ACHN (cell line): ENCODE measurements at regions not wholly inside any gene's neighbourhood (a gene's known extent, or its start where the extent isn't known, plus 50 kb on each side); places are given as distances from the start of the nearest gene placed in this dataset.
"Not testable (repeated sequence)": the region's sequence is repeated elsewhere in the genome, so short reads cannot be mapped to it uniquely, and the experiment has no call there.

Source experiments
- DNase-seq: peaks from one replicate; pipeline ENCODE4 v3.0.0-alpha.2; 2015
- in situ Hi-C: cut with HindIII; loops from 2 replicates; pipeline ENCODE4 v1.10.0; 2017; ENCODE audit warnings: low sequenced_read_pairs, low pct_ligation_motif_present, low pct_unique_long_range_greater_than_20kb

- DNase-seq, in situ Hi-C loops: not testable (repeated sequence)
Observed at GRCh38 chr4:28857028-28857427, 1863.1 kb upstream of the PCDH7 start.

DNA sequence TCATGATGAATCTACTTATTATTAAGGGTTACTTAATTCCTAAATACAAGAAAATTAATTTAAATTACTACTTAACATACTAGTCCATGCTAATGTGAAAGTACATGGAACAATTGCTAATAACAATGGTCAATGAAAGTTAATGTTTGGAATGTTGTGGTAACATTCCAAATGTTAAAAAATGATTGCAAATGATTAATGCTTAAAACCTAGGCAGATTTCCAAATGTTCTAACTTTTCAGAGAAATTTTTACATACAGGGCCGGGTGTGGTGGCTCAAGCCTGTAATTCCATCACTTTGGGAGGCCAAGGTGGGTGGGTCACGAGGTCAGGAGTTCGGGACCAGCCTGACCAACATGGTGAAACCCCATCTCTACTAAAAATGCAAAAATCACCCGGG lies 1851.3 kb upstream of the PCDH7 start:
- DNase-seq: no peak
- in situ Hi-C loops: no loop called here

- DNase-seq: no peak
- in situ Hi-C loops: no loop called here
Observed at GRCh38 chr4:28879178-28879577, 1841.0 kb upstream of the PCDH7 start.

- in situ Hi-C loops: no loop called here
- DNase-seq: no peak
Observed at GRCh38 chr4:28879900-28880299, 1840.3 kb upstream of the PCDH7 start.

DNA sequence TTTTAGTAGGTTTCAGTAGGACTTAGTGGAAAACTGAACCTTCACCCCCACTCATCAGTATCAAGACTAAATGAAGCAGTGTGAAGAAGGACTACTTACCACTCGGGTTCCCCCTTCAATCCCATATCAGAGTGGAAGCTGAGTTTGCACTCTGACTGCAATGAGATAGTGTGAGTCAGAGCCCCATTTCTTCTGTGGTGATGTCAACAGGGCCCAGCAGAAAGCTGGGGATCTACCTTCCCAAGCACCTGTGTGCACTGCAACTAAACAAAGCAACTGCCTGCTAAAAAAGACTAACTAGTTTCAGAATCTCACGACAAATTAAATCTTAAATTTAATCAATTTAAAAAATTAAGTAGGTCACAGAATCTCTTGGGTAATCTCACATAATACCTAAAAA lies 1837.0 kb upstream of the PCDH7 start:
- no peak for DNase-seq
- in situ Hi-C loops: no loop called here

DNA sequence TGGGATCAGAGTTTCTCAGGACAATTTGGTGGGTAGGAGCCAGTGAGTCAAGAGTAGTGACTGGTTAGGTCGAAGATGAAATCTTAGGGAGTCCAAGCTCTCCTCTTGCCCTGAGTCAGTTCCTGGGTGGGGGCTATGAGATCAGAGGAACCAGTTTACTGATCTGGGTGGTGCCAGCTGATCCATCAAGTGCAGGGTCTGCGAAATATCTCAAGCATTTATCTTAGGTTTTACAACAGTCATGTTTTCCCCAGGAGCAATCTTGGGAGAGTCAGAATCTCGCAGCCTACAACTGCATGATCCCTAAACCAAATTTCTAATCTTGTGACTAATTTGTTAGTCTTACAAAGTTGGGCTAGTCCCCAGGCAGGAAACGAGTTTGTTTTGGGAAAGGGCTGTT lies 1833.2 kb upstream of the PCDH7 start:
- in situ Hi-C loops: no loop called here

GRCh38 chr4:28890949-28891775 lies 1829.0 kb upstream of the PCDH7 start:
- DNase-seq: no peak
- in situ Hi-C loops: no loop called here

More for the DNA sequence above, 1833.2 kb upstream of the PCDH7 start:
- DNase-seq: no peak

GRCh38 chr4:28913466-28913865 lies 1806.7 kb upstream of the PCDH7 start:
- in situ Hi-C loops: no loop called here
- DNase-seq: no peak

DNA sequence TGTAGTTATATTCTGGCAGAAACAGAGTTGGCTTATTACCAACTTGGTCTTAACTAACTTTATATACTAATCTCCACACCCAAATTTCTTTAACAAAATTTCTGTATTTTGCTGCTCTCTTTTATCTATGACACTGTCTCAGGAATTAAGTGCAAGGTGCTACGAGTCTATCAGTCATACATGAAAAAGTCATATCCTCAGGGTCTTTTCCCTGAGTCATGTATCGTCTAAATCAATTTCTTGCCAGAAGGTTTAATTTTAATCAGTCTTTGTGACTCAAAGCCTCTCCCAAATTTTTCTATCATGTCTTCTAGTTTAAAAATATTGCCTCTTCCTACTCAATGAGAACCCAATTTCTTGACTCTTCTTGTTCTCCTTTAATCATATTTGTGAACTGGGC lies 1803.6 kb upstream of the PCDH7 start:
- DNase-seq: no peak
- in situ Hi-C loops: no loop called here

DNA sequence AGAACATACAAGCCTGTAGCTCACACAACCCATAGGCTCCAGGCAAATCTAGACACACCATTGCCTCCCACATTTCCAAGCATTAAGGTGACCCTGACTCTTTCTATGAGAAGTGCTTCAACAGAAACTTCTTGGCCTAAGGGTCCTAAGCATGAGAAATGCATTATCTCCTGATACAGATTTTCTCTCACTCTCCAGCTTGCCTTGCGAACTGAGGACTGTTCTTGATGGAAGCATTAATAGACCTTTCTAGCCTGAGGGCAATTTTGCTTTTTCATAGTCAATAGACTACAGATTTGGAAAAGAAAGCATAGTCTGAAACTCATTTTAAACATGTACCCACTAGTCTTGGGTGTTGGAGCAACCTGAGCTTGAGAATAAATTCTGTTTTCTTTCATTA lies 1801.3 kb upstream of the PCDH7 start:
- in situ Hi-C loops: no loop called here
- no peak for DNase-seq

GRCh38 chr4:28921886-28922285 lies 1798.3 kb upstream of the PCDH7 start:
- in situ Hi-C loops: no loop called here

DNA sequence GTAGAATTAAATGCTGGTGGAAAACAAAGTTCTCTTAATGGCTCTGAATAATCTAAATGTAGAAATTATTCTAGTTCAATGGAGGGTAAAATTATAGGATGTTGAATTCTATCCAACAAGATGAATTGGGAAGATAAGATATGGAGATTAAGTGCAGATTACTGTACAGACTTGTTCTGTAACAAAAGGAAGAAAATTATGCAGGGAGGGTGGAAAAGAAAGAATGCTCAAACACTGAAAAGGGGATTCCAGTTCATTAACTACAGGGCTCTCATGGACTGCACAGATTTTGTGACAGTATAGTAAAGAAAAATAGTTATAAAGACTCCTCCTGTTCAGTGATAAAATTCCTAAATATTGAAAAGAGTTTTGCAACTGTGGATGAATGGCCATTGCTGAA lies 1794.0 kb upstream of the PCDH7 start:
- no peak for DNase-seq
- in situ Hi-C loops: no loop called here

More at GRCh38 chr4:28921886-28922285, 1798.3 kb upstream of the PCDH7 start:
- DNase-seq: no peak

- no peak for DNase-seq
- in situ Hi-C loops: no loop called here
Observed at GRCh38 chr4:28942631-28943030, 1777.5 kb upstream of the PCDH7 start.

DNA sequence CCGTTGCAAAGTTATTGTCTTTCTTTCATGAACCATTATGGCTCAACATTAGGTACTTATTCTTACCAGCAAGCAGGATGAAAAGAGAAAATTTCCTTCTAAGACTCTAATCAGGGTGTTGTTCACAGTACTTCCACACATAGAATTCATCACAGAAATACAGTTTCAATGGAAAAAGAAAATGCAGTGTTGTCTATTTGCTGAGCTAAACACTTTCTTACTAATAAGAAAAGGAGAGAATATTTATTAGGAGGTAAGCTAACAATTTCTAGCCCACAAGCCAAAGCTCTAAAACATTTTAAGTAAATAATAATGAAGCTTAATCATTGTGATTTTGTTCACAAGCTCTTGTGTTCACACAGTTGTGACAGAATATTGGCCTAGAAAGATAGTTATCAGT lies 1772.8 kb upstream of the PCDH7 start:
- in situ Hi-C loops: no loop called here

DNA sequence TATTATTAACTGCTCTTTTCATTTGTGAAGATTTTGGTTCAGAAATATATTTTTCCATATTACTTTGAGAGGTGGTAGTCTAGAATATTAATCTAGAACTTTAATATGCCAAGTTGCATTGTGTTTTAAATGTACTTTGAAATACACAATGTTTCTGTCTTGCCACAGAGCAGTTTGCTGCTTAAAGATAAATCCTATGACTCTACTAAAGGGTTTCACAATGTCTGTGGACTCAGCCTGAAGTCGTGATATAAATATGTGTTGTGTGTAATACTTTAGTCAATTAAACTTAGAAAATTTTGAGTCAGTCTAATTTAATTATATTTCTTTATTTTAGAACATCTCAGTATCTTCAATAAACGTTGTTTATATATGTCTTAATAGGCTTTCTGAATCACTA lies 1771.7 kb upstream of the PCDH7 start:
- DNase-seq: no peak
- in situ Hi-C loops: no loop called here

More for the DNA sequence above, 1772.8 kb upstream of the PCDH7 start:
- no peak for DNase-seq

DNA sequence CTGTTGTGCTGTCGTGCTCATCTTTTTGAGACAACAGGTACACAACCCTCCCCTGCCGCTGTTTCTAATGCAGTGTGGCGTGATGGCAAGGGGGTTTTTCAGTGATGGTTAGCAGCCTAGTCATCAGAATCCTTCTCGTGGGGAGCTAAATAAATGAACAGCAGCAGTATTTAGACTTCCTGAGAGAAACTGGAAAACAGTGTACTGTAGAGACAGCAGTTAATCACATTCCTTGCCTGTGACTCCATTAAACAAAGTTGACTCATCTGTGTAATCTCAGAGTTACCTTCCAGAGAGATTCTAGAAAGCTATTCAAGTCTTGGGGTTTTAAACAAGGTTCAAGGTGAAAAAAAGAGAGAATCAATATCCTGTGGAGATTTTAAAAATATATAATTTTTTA lies 1753.2 kb upstream of the PCDH7 start:
- peak; percentile 30 for DNase-seq
- in situ Hi-C loops: no loop called here

- no peak for DNase-seq
- in situ Hi-C loops: no loop called here
Observed at GRCh38 chr4:28973587-28974350, 1746.4 kb upstream of the PCDH7 start.

GRCh38 chr4:28976369-28976768 lies 1743.8 kb upstream of the PCDH7 start:
- DNase-seq: no peak
- in situ Hi-C loops: no loop called here

- DNase-seq: no peak
- in situ Hi-C loops: no loop called here
Observed at GRCh38 chr4:29002151-29002550, 1718.0 kb upstream of the PCDH7 start.

DNA sequence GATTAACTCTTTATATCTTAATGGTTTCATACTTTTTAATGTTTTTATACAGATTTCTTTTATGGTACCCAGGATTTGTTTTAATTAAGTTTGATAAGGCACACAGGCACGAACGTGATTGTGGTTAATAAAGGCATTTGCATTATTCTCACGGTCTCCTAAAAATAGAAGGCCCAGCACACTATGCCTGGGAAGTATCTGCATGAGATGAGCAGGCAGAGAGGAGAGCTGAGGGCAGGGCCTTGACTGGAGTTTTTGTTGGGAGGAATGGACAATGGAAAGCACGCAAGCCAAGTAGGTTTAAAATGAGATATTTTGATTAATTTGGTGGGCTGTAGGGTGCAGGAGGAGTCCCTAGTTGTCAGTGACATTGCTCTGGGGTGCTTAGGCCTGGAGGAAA lies 1714.3 kb upstream of the PCDH7 start:
- DNase-seq: no peak
- in situ Hi-C loops: no loop called here
